ENCODE measurements at regions not wholly inside any gene's neighbourhood (a gene's known extent, or its start where the extent isn't known, plus 50 kb on each side); places are given as distances from the start of the nearest gene placed in this dataset.

DNA sequence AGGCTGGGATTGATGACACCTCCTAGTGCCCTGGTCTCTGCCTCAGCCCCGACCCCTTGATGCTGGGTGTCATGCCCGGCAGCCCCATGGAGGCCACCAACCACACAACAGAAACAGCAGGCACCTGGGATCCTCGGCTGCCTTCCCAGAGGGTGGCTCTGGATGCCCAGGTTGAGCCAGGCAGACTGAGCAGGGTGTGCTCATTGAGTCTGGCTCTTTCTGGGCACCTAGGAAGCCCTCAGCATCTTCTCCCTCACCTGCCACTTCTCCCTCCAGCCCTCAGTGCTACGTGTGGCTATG lies 484.5 kb upstream of the MGMT start:
- TF ChIP-seq, protein P1, sequence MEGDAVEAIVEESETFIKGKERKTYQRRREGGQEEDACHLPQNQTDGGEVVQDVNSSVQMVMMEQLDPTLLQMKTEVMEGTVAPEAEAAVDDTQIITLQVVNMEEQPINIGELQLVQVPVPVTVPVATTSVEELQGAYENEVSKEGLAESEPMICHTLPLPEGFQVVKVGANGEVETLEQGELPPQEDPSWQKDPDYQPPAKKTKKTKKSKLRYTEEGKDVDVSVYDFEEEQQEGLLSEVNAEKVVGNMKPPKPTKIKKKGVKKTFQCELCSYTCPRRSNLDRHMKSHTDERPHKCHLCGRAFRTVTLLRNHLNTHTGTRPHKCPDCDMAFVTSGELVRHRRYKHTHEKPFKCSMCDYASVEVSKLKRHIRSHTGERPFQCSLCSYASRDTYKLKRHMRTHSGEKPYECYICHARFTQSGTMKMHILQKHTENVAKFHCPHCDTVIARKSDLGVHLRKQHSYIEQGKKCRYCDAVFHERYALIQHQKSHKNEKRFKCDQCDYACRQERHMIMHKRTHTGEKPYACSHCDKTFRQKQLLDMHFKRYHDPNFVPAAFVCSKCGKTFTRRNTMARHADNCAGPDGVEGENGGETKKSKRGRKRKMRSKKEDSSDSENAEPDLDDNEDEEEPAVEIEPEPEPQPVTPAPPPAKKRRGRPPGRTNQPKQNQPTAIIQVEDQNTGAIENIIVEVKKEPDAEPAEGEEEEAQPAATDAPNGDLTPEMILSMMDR (IDR thresholded peaks at IDR 0.05; ENCODE audit: low read depth, low read length): no peak
- no peak for TF ChIP-seq EZH2phosphoT487 (IDR thresholded peaks at IDR 0.05; ENCODE audit: low read depth)

All from OCI-LY3 (cell line).